HFFc6 (cell line): ENCODE measurements at regions not wholly inside any gene's neighbourhood (a gene's known extent, or its start where the extent isn't known, plus 50 kb on each side); places are given as distances from the start of the nearest gene placed in this dataset.

Source experiments
- DNase-seq: peaks from one replicate; pipeline ENCODE4 v3.0.0-alpha.2; 2018
- H3K27ac Mint-ChIP-seq: 2 replicates; pipeline ENCODE4 v1.8.0; 2020; ENCODE audit warnings: mild to moderate bottlenecking, mixed read lengths
- H3K27me3 Mint-ChIP-seq: 2 replicates; pipeline ENCODE4 v1.8.0; 2021; ENCODE audit warnings: mild to moderate bottlenecking, moderate library complexity, mixed read lengths; ENCODE audit not compliant: insufficient read depth
- H3K36me3 Mint-ChIP-seq: 2 replicates; pipeline ENCODE4 v1.8.0; 2021; ENCODE audit warnings: low read depth, mixed read lengths
- H3K4me1 Mint-ChIP-seq: 2 replicates; pipeline ENCODE4 v1.8.0; 2020; ENCODE audit warnings: low read depth, mixed read lengths
- H3K4me3 Mint-ChIP-seq: 2 replicates; pipeline ENCODE4 v1.8.0; 2020; ENCODE audit warnings: mild to moderate bottlenecking, moderate library complexity, mixed read lengths
- H3K9me3 Mint-ChIP-seq: 2 replicates; pipeline ENCODE4 v1.8.0; 2020; ENCODE audit warnings: mild to moderate bottlenecking, mixed read lengths
- TF ChIP-seq, protein P1 (sequence below): fragments of 200-600 bp; sonication (generic); IDR thresholded peaks from 2 replicates; pipeline ENCODE4 v1.5.0; 2021; ENCODE audit warnings: antibody characterized with exemption, mild to moderate bottlenecking

GRCh38 chr22:27593378-27593777, 208.2 kb downstream of the MN1 start:
- TF ChIP-seq, protein P1, sequence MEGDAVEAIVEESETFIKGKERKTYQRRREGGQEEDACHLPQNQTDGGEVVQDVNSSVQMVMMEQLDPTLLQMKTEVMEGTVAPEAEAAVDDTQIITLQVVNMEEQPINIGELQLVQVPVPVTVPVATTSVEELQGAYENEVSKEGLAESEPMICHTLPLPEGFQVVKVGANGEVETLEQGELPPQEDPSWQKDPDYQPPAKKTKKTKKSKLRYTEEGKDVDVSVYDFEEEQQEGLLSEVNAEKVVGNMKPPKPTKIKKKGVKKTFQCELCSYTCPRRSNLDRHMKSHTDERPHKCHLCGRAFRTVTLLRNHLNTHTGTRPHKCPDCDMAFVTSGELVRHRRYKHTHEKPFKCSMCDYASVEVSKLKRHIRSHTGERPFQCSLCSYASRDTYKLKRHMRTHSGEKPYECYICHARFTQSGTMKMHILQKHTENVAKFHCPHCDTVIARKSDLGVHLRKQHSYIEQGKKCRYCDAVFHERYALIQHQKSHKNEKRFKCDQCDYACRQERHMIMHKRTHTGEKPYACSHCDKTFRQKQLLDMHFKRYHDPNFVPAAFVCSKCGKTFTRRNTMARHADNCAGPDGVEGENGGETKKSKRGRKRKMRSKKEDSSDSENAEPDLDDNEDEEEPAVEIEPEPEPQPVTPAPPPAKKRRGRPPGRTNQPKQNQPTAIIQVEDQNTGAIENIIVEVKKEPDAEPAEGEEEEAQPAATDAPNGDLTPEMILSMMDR, result no peak
- DNase-seq, result no peak
- Mint-ChIP-seq H3K9me3 (no peaks in the 10 kb centered on the region), H3K27me3 (peaks cover 24% of the 10 kb centered on the region), H3K27ac (no peak overlapping the region), H3K36me3 (no peaks in the 10 kb centered on the region), H3K4me3 (no peak overlapping the region), H3K4me1 (no peaks in the 10 kb centered on the region)

DNA sequence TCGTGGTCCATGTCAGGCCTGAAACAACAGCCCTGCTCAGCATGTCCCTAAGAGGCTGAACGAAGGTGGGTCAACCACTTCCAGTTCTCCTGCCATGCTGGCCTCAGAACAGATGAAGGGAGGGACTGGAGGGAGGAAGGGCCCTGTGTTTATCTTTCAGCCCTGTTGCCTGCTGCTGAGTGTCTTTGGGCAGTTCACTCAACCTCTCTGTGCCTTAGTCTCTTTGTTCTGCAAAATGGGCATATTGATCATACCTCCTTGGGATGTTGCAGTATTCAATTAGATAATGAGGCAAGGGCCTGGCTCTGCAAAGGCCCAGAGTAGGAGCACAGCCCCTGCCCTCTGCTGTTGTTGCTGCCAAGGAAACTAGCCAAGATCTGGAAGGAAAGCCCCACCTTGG, 207.5 kb downstream of the MN1 start:
- no peak for DNase-seq
- no peak overlapping the region for H3K27ac Mint-ChIP-seq
- no peaks in the 10 kb centered on the region for H3K36me3 Mint-ChIP-seq
- peaks cover 23% of the 10 kb centered on the region for H3K27me3 Mint-ChIP-seq
- H3K9me3 Mint-ChIP-seq, result no peaks in the 10 kb centered on the region
- no peak overlapping the region for H3K4me3 Mint-ChIP-seq
- H3K4me1 Mint-ChIP-seq, result no peaks in the 10 kb centered on the region
- TF ChIP-seq, protein P1, result no peak

GRCh38 chr22:27594474-27595134, 207.0 kb downstream of the MN1 start:
- Mint-ChIP-seq H3K27ac (no peak overlapping the region), H3K4me1 (no peaks in the 10 kb centered on the region), H3K4me3 (no peak overlapping the region), H3K9me3 (no peaks in the 10 kb centered on the region), H3K36me3 (no peaks in the 10 kb centered on the region), H3K27me3 (peaks cover 20% of the 10 kb centered on the region)
- TF ChIP-seq, protein P1, result no peak
- no peak for DNase-seq

DNA sequence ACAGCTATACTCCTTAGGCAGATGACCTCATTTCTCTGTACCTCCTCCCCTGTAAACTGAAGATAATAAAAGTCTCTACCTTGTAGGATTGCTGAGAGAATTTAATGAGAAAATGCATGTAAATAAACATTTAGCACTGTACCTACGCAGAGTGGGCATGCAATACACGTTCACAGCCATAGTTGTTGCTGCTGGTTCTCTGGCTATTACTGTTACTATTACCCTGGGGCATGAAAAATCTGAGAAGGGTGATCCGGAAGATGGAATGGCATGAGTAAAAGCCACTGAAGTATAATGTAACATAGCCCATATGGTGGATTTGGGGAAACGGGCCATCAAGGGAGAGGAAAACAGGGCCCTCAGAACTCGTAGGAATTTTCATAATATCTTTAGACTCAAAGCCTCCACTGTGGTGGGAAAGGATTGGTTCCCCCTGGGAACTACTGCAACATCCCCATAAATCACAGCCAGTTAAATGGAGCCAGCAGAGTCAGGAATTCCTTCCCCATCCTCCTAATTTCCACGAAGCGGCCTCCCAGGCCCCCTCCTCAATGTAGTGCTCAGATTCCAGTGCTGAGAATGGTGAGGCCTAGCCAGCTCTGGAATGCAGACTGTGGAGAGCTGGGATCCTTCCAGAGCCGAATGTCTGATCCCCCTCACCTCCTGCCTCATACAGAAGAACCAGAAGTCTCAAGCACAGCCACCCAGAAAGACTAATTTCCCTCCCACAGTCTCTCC, 205.3 kb downstream of the MN1 start:
- Mint-ChIP-seq H3K36me3 (no peaks in the 10 kb centered on the region), H3K4me1 (no peaks in the 10 kb centered on the region), H3K4me3 (no peak overlapping the region), H3K27me3 (peaks cover 21% of the 10 kb centered on the region), H3K9me3 (no peaks in the 10 kb centered on the region), H3K27ac (no peak overlapping the region)
- DNase-seq, result no peak
- TF ChIP-seq, protein P1, result no peak

- H3K36me3 Mint-ChIP-seq, result no peaks in the 10 kb centered on the region
- H3K9me3 Mint-ChIP-seq, result no peaks in the 10 kb centered on the region
Measured at GRCh38 chr22:27597703-27598444, 203.7 kb downstream of the MN1 start.

More at GRCh38 chr22:27597703-27598444, 203.7 kb downstream of the MN1 start:
- no peak overlapping the region for H3K4me3 Mint-ChIP-seq
- DNase-seq, result peak; percentile 14
- peaks cover 15% of the 10 kb centered on the region for H3K27me3 Mint-ChIP-seq
- H3K27ac Mint-ChIP-seq, result no peak overlapping the region
- H3K4me1 Mint-ChIP-seq, result no peaks in the 10 kb centered on the region
- TF ChIP-seq, protein P1, result peak; percentile 17; the same call in 1 of the 2 replicates
